Renal pelvis (tissue), 1 donor: ENCODE measurements at regions not wholly inside any gene's neighbourhood (a gene's known extent, or its start where the extent isn't known, plus 50 kb on each side); places are given as distances from the start of the nearest gene placed in this dataset.
"Not testable (repeated sequence)": the region's sequence is repeated elsewhere in the genome, so short reads cannot be mapped to it uniquely, and the experiment has no call there.

Source experiments
- DNase-seq: peaks from one replicate; pipeline ENCODE4 v3.0.0-alpha.2; 2013

GRCh38 chr5:158602981-158603380 lies 496.7 kb downstream of the EBF1 start:
- DNase-seq, result no peak

DNA sequence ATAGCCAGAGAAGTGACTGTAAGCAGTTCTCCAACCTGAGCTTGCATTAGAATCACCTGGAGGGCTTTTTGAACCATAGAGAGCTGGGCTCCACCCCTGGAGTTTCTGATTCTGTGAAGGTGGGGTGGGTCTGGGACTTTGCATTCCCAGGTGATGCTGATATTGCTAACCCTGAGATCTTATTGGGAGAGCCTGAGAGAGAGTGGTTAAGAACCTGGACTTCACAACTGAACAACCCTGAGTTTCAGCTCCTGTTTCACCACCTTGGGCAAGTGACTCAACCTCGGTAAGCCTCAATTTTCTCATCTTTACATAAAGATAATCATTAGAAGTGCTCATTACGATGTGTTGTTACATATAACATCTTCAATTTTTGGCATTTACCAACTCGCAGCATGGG lies 498.6 kb downstream of the EBF1 start:
- DNase-seq, result no peak

- no peak for DNase-seq
Observed at GRCh38 chr5:158600679-158601078, 499.0 kb downstream of the EBF1 start.

GRCh38 chr5:158599157-158599556 lies 500.6 kb downstream of the EBF1 start:
- DNase-seq, result peak; percentile 51

- no peak for DNase-seq
Observed at GRCh38 chr5:158594595-158595242, 505.0 kb downstream of the EBF1 start.

DNA sequence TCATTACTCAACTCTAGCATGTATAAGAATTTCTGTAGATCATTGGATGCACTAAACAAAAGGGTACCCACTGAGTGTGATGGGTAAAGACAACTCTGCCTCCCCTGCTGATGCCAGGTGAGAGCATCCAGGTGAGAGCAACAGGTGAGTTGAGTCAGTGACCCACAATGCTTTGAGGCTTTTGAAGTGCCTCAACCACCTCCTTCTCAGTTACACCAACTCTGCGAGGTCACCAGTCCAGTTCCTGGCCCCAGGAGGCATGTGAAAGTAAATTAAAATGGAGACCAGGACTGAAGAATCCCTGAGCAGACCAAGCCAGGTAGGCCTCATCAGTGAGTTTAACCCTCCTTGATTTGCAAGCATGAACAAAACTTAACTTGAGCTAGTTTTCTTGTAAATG lies 505.8 kb downstream of the EBF1 start:
- no peak for DNase-seq

DNA sequence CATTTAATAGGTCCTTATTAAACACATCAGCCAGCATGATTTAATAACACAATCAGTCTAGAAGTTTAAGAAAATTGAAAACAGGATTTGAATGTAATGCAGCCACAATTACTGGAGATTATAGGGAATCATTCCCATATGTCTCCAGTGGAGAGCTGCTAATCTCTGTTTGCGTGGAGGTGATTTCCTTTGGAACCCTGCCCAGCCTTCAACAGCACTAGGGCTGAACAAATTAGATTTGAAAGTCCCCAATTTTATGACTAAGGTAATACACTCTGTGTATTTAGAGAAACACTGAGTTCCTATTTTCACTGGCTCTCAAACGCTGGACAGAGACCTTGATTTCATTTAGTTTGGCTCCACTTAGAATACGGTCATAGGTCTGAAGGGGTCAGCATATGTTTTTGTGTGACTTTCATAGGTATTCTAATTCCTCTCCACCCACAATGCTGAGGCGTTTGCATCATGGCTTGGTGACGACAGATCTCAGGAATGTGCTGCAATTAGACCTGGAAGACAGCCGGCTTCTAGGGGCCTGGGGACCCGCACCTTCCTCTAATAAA lies 508.3 kb downstream of the EBF1 start:
- DNase-seq, result peak; percentile 47

DNA sequence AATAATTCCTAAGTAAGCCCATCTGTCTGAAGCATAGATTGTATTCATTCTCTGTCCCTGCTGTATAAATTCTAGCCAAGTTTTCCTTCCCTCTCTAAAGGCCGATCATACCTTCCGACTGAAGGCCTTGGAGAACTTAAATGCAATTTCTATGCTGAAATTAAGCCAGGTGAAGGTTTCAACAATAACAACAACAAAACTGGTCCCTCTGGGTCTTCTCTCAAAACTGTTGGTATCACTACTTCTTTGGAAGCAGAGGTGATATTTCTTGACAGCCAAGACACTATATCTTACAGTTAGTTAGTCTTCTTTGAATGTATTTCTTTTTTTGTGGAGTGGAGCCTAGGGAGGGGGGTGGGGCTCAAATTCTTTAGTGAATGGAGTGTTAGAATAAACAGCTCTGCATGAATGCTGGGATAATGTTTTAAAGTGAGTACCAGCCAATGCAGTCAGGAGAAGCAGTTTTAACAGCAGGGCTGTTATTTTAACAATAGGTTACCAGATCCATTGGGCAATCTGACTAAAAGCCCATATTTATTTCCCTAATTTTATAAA lies 508.9 kb downstream of the EBF1 start:
- DNase-seq, result no peak

DNA sequence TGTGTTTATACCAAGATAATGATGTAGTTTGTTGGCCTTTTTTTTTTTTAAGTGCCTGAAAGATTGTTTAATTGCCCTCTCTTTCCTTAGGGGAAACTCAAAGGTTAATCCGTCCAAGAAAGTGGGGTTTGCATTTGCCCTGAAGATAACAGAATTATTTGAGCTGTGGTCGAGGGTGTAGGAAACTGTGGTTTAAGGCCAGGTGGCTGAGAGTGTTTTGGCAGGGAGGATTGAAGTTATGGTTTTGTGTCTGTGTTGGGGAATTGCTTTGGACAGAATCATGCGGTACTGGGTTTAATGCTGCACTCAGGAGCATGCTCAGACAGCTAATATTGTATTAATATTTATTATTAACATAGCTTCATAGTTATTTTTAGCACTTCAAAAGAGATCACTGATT lies 509.8 kb downstream of the EBF1 start:
- DNase-seq, result no peak

DNA sequence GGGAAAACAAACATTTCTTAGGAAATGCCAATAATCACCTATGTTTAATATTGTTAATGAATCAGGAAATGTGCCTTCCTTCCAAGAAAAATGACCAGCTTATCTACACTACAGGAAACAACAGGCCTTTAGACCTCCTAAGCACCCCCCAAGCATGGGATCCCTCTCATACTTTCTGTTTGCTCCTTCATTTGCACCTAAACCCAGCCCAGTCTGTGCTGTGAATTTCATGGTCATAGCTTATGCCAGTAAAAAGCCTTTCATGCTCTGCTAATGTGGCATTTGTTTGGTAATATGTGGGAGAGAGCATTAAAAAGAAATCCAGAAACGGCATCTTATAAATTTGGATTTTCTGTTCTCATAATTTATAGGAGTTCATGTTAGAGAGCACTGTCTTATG lies 511.1 kb downstream of the EBF1 start:
- no peak for DNase-seq

GRCh38 chr5:158586054-158586453 lies 513.7 kb downstream of the EBF1 start:
- DNase-seq, result no peak

DNA sequence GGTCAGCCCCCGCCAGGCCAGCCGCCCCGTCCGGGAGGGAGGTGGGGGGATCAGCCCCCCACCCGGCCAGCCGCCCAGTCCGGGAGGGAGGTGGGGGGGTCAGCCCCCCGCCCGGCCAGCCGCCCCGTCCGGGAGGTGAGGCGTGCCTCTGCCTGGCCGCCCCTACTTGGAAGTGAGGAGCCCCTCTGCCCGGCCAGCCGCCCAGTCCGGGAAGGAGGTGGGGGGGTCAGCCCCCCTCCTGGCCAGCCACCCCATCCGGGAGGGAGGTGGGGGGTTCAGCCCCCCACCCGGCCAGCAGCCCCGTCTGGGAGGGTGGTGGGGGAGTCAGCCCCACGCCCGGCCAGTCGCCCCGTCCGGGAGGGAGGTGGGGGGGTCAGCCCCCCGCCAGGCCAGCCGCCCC lies 517.0 kb downstream of the EBF1 start:
- not testable (repeated sequence) for DNase-seq

GRCh38 chr5:158573829-158574228 lies 525.9 kb downstream of the EBF1 start:
- DNase-seq, result no peak

DNA sequence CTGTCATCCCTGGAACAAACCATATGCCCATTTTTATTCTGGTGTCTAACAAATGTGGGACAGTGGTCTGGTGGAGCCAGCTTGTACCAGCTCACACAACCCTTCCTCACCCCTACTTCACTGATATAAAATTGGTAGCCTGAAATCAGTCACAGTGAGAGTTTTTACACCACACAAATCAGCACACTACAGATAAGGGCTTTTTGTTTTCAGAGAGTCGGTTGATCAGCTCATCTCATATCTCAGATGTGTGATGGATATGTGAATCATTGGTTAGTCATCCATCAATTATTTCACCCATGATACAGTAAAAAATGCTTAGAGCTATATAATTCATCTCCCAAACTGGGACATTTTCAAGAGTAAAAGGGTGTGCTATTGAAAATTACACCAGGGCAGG lies 529.2 kb downstream of the EBF1 start:
- DNase-seq, result no peak

DNA sequence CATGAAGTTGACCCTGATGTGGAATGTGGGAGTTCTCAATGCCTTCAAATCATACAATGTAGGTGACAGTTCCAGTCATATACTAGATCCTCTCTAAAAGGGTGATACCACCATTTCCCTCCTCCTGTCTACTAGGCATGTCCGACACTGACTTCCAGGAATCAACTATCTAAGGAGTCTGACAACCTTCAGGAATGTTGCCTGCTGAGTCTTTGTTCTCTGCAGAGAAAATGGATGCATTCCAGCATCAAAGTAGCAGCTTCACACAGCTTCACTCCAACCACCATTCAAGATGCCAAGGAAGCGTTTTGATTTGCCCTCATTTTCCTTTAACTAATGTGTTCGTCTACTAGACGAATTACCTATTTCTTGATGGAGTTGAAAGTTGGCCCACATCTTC lies 530.2 kb downstream of the EBF1 start:
- DNase-seq, result no peak

DNA sequence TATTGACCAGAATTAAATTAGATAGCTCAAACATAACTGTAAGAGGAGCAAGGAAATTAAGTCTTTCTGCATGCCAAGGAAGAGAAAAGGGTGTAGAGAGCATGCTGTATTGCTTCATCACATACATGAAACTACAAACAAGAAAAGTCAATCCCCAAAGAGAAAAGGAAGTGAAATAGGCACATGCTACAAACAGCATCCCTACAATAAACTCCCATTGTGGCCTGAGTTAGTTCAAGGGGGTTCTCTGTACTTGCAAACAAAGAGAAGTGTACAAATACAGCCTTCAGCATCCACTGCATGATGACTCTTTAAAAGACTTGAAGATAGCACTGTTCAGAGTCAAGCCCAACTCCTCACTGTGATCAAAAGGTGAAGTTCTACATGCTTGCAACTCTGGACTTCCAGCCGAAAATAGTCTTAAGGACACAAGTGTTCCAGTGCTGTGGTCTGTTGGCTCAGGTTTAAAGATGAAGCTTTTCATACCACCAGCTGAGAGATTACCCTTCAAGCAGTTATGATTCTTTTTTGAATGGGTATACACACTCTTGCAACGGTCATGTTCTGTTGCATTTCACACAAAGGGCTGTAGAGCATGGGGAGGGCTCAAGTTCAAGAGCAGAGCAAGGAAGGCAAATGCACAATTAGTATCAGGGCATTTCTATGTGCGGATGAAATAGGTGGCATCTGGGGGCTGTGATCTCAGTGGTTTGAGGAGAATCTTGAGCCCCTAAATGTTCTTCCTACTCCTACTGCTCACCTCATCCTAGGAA lies 534.5 kb downstream of the EBF1 start:
- no peak for DNase-seq

- DNase-seq, result no peak
Observed at GRCh38 chr5:158563760-158564390, 535.8 kb downstream of the EBF1 start.

DNA sequence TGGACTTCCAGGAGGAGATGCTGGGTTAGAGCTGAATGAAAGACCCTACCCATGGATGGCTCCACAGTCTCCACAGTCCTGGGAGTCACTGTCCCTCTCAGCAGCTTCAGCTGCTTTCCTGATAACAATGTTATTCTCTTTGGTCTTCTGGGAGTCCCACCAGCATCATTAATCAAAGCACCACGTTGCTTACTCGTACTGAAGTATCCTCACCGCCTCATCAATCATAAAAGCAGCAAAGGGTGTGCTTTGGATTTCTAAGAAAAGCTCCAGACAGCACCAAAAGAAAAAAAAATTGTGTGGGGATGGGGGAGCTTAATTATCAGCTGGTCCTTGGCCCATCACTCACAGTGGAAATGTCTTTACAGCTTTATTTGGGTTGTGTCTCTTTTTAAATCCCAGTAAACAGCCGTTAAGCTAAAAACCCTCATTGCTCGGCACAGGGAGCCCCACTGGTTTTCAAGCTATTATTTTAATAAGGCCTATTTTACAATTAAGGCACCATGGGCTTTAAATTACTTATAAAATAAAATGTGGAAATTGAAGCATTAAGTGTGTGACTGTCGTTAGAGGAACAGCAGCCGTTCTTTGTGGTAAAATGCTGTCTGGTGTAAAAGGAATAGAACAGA lies 538.0 kb downstream of the EBF1 start:
- DNase-seq, result no peak

DNA sequence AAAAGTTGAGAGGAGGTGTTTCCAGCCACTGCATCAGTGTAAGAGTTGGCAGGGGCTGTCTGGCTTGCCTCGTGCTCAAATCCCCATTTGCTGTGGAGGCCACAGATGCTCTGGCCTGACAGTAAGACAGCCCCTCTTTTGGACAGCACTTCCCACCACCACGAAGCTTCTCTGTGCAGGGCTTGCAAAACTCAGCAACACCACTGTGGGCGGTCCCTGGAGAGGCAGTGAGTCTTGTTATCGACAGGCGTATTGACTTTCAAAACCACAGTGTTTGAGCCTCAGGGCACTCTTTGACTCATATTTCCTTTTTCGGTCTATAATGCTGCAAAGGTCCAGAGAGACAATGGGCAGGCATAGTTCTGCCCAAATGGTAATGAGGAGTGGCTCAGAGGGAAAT lies 539.5 kb downstream of the EBF1 start:
- DNase-seq, result no peak

DNA sequence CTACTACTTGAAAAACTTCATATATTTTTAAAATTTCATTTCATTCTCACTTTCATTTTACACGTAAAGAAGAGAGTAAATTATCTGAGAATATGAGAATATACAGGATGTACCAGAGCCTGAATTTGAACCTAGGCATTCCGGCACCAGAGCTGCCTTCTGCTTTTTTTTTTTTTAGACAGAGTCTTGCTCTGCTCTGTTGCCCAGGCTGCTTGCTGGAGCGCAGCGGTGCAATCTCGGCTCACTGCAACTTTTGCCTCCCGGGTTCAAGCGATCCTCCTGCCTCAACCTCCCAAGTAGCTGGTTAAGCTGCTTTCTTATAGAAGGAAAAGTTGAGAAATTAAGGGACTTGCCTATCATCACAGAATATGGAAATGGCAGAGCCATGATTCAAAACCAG lies 540.1 kb downstream of the EBF1 start:
- DNase-seq, result no peak

DNA sequence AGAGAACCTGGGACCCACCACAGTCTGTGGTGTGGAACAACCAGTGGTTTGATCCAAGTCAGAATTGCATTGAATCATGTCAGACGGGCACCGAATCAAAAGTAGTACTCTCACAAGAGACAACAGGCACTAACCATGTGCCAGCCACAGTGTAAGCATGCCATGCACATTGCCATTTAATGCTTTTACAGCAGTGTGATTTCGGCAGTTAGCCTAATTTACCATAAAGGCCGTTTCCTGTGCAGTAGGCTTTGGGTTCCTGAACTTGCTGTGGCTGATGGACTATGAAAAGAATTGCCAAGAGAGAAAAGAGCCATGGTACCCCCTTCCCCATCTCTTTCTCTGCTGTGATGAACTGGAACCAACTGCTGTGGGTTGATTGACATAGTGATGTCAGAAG lies 540.6 kb downstream of the EBF1 start:
- DNase-seq, result no peak

DNA sequence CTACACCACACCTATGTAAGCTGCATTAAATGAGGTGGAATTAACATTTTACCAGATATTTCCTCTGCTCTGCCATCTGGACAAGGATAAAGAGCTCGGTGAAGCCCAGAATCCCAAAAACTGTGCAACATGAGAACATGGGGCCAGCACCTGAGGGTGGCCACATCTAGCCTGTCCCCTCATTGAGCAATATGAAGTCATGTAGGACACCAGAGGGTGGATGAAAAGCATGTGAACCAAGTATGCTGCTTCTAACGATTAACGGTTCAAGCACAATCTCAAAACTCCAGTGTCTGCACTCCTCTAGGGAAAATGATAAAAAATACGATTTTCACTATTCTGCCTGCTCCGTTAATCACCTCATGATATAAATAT lies 545.8 kb downstream of the EBF1 start:
- no peak for DNase-seq
